ELF-1 (cell line): ENCODE measurements at regions not wholly inside any gene's neighbourhood (a gene's known extent, or its start where the extent isn't known, plus 50 kb on each side); places are given as distances from the start of the nearest gene placed in this dataset.
"Not testable (repeated sequence)": the region's sequence is repeated elsewhere in the genome, so short reads cannot be mapped to it uniquely, and the experiment has no call there.

ENCODE experiments used
- DNase-seq: peaks from one replicate; pipeline ENCODE4 v3.0.0-alpha.2; 2016; ENCODE audit warnings: low read depth, low spot score

GRCh38 chr6:44000164-44000842 is 126.9 kb downstream of the MRPL14 start:
- DNase-seq: no peak

GRCh38 chr6:43999628-44000027 is 127.6 kb downstream of the MRPL14 start:
- DNase-seq: no peak

- DNase-seq: not testable (repeated sequence)
Measured at GRCh38 chr6:43998592-43999243, 128.5 kb downstream of the MRPL14 start.

DNA sequence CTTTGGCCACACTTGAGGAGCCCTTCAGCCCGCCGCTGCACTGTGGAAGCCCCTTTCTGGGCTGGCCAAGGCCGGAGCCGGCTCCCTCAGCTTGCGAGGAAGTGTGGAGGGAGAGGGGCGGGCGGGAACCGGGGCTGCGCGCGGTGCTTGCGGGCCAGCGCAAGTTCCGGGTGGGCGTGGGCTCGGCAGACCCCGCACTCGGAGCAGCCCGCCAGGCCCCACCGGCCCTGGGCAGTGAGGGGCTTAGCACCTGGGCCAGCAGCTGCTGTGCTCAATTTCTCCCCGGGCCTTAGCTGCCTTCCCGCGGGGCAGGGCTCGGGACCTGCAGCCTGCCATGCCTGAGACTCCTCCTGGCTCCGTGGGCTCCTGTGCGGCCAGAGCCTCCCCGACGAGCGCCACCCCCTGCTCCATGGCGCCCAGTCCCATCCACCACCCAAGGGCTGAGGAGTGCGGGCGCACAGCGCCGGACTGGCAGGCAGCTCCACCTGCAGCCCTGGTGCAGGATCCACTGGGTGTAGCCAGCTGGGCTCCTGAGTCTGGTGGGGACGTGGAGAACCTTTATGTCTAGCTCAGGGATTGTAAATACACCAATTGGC is 129.2 kb downstream of the MRPL14 start:
- DNase-seq: not testable (repeated sequence)

DNA sequence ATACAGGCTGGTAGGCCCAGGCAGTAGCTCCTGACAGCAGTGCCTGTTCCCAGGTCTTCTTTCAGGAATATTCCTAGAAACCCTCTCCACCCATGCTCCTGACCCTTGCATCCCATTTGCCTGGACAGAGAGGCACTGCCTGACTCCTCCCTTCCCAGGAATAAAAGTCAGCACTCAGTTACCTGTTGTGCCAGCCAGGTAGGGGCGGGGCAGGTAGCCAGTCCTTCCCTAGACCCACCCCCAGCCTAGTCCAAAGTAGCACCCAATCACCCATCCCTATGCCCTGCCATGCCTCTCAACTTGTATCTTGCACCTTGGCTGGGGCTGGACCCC is 129.9 kb downstream of the MRPL14 start:
- no peak for DNase-seq

- no peak for DNase-seq
Measured at GRCh38 chr6:43996618-43997344, 130.5 kb downstream of the MRPL14 start.

DNA sequence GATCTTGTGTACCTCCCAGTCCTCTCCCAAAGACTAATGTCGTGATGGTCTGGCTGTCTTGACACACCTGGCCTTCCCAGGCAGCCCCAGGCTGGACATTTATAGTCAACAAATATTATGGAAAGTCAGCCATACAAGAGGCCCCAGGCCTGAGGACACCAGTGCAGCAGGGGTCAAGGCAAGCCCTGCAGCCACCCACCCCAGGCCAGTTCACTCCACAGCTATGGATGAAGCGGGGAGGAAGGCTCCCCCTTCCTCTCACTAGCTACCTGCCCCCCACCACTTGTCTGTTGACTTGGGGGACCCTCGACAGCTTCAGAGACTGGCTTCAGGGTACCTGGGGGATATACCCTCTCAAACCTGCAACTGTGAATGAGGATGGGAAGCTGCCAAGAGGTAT is 132.1 kb downstream of the MRPL14 start:
- no peak for DNase-seq

DNA sequence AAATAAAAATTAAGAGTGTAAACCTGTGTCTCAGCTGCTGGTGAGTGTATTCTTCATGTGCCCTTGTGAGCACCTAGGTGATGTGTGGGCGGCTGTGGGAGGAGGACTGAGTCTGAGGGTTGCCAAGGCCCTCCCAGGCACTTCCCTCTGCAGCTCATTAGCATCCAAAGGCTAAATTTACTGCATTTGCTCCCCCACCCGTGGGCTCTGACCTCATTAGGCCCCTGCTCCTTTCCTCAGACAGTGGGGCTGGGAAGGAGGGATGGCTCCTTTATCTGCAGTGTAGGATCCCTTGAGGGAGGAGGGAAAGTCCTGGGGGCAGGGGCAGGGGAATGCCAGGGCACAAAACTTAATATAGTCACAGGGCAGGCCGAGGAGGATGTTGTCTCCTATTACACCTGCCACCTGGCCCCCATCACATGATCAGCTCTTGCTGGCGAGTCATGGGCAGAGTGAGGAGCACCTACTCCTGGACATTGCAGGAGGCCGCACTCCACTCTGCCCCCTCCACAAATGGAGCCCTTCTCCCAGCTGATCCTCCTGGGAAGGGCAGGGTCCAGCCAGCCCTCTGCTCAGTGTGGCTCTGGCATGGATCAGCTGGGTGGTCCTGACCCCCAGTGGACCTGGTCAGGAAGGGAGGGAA is 133.2 kb downstream of the MRPL14 start:
- DNase-seq: no peak

DNA sequence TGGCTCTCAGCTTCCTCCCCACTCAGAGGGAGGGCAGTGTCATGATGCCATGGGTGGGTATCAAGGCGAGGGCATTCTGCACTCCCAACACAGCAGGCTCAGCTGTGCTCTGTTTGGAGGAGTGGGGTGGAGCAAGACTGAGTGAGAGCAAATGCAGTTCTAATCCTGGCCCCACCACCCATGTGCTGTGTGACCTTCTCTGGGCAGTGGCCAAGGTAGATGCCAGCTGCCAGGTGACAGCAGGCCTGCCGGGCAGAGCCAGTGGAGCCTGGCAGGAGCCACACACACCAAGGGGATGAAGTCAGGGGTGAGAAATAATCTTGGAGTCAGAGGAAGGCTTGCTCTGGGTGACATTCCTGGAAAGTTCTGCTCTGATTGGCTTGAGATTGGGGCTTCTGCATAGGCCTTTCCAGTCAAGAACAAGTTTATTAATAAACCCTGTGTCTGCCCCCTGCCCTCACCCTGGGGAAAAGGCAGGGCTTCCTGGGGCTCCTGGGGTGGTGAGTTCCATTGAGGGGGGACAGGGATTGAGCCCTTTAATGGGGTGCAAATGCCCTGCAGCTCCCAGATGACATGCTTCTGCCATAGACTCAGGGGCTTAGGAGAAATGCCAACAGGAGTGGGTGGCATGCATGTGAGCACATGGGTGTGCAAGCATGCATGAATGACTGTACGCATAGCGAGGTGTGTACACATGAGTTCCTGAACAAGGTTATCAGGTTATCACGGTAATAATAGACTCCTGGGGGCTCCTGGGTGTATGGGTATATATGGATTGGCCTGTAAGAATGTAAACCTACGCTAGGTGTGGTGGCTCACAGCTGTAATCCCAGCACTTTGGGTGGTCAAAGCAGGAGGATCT is 134.2 kb downstream of the MRPL14 start:
- DNase-seq: no peak

- no peak for DNase-seq
Measured at GRCh38 chr6:43992126-43992663, 135.1 kb downstream of the MRPL14 start.

DNA sequence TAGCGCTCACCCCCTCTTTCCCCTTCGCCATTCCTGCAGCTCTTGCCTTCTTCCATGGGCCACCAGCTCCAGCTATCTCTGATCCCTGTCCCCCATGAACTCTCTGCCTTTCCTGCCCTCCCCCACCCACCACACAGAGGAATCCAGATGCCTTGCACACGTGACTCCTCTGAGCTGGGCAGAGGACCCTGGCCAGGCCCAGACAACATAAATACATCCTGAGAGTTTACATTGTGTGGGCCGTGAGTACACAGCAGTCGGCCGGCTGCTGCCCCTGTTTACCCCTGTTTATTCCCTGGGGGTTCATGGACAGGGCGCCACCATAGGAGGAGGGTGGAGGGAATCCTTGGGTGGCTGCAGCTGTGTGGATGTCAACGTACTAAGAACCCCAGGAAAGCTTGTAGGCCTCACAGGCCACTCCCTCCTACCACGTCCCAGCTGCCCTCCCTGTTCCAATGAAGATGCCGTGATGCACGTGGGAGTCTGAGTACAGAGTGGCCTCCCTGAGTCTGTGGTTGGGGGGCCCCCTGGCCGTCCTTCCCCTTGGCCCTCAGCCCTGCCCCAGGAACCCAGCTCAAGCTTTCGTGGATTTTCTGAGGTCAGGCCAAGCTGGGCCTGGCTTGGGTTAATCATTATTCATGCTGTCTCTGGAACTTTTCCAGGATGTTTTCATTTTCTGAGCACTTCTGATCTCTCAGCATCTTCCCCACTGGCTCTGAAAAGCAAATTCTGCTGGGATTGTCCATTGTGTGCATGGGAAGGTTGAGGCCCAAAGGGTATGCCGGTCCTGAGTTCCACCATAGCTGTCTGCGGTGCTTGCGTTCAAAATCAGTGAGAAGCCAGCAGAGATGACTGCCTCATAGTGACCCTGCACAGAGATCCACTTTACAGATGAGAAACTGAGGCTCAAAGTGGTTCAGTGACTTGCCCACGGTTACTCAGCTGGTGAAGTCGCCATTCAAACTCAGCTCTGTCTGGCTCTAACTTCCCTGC is 136.3 kb downstream of the MRPL14 start:
- DNase-seq: peak; percentile 50

DNA sequence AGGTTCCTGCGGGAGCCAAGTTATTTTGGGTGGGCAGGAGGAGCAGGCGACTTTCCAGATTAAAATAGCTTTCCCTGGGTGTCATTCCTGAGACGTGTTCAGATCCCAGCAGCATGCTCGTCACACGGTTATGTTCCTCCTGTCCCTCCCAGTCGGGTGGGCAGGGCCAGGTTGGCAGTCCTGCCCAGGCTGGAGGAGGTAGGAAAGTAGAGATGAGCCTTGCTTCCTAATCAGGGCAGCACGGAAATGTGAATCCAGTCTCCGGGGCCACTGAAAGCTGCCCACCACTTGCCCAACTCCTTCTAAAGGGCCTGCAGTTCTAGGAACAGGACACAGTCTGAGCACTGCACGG is 137.0 kb downstream of the MRPL14 start:
- DNase-seq: no peak

DNA sequence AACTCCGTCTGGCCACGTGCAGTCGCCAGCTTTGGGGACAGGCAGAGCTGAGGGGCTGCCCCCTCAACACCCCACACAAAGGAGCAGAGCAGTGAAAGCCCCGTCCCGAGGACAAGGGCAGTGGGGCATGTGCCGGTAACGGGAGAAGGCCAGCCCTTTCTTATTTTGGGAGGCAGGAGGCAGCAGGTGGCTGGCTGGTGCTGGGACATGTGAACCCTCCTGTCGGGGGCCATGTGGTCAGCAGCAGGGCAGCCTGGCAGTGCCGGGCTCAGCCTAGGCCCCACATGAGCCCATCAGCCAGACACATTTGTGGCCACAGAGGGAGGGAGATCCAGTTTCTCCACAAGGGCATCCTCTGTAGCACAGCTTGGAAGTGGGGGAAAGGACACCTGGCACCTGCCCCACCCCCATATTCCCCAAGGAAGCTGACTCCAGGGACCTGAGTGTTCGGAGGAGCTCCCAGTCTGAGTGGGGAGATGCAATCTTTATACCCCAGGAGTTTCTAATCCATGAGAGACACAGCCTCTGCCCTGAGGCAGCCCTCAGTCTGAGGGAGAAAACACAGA is 137.6 kb downstream of the MRPL14 start:
- DNase-seq: no peak

GRCh38 chr6:43988801-43989200 is 138.5 kb downstream of the MRPL14 start:
- no peak for DNase-seq

DNA sequence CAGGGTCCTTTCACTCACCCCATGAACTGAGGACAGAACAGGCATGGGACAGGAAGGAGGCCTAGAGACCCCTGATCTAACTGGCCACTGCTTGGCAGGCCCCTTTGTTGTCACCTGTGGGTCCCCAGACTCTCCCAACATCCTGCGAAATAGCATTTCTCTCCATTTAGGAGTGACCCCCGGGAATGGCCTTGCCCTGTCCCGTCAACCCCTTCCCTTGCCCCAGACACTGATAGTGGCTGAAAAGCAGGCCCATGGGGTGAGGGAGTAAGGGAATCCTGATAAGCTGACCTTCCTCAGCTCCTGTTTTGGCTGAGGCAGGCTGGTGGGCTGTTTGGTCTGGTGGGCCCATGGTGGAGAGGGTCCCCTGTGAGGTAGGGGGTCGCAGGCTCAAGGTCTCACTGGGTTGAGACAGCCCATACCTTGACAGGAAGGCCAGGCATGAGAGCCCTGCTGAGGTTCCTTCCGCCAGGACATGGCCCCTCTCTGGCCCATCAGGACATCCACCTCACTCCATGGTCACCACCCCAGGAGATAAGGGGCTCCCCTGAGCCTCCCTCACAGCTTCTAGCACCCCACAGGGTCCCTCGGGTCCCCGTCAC is 139.3 kb downstream of the MRPL14 start:
- DNase-seq: no peak

DNA sequence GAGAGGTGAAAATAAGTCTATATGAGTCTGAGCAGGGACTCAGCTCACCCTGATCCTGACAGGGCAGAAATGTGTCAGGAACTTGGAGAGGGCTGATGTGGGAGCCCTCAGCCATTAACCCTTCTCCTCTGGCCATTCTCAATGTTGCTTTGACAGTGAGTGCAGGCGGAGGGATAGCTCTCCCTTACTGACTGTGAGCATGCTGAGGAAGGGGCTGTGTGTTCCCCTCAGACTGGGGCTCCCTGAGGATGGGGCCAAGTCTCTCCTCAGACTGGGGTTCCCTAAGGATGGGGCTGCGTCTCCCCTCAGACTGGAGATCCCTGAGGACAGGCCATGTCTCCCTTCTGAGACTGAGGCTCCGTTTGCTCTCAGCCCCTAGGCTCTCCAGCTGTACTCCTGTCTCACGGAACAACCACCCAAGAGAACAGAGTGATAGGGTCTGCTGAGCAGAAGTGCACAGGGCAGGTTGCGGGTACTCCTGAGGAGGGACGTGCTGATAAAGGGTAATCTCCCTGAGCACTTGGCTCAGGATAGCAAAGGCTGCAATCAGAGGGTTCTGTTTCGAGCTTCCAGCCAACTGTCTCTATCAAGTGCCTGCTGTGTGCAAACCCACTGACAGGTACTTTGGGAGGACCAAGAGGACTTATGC is 141.0 kb downstream of the MRPL14 start:
- DNase-seq: no peak

DNA sequence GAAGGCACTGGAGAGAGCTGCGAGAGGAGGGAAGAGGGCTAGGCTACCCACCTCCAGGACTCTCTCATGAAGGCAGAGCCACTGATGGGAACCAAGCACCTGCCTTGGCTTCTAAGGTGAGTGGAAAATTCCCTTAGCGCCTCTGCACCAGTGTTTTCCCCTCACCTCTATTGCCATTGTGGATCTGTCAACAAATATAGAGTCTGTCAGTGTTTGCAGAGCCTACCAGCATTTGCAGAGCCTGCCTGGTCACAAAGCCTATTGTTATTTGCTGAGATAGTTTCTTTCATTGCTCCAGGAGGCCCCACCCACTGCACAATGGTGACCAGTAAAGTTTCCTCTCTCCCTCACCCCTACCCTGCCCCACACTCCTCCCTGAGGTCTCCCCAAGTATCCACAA is 141.9 kb downstream of the MRPL14 start:
- DNase-seq: no peak
